ENCODE measurements at regions not wholly inside any gene's neighbourhood (a gene's known extent, or its start where the extent isn't known, plus 50 kb on each side); places are given as distances from the start of the nearest gene placed in this dataset.

DNA sequence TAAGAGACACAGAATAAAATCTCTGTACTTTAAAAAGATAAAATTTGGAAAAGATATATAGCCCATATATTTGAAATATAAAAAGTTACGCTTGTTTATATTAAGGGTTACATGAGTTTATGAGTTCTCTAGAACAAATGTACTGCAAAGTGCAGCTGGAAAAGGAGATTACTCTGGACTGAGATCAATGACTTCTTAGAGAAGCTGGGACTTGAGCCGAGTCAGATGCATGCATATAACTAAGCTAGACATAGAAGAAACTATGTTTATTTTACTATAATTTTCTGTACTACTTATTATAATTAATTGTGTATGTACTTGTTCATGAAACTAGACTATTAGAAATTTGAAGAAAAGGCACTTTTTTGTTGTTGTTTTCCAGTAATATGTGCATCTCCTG lies 170.3 kb upstream of the NXPH2 start:
- intact Hi-C loops (cut with DNase I) = no loop called here
- WGBS, 2 donors = 85 to 89% methylated on average over 2 of the region's 2 CpGs
- no peak for ATAC-seq

GRCh38 chr2:138949517-138949916 lies 169.3 kb upstream of the NXPH2 start:
- ATAC-seq = no peak

More for the DNA sequence above, 170.3 kb upstream of the NXPH2 start:
- no peak for DNase-seq
- Histone ChIP-seq H3K36me3 (no peaks in the 10 kb centered on the region), H3K4me1 (no peaks in the 10 kb centered on the region), H3K4me3 (no peak overlapping the region), H3K9me3 (peaks cover 0 to 3% (median 0%) of the 10 kb centered on the region in 11 donors), H3K27ac (no peak overlapping the region), H3K27me3 (no peaks in the 10 kb centered on the region)
- TF ChIP-seq, protein P1, sequence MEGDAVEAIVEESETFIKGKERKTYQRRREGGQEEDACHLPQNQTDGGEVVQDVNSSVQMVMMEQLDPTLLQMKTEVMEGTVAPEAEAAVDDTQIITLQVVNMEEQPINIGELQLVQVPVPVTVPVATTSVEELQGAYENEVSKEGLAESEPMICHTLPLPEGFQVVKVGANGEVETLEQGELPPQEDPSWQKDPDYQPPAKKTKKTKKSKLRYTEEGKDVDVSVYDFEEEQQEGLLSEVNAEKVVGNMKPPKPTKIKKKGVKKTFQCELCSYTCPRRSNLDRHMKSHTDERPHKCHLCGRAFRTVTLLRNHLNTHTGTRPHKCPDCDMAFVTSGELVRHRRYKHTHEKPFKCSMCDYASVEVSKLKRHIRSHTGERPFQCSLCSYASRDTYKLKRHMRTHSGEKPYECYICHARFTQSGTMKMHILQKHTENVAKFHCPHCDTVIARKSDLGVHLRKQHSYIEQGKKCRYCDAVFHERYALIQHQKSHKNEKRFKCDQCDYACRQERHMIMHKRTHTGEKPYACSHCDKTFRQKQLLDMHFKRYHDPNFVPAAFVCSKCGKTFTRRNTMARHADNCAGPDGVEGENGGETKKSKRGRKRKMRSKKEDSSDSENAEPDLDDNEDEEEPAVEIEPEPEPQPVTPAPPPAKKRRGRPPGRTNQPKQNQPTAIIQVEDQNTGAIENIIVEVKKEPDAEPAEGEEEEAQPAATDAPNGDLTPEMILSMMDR (IDR thresholded peaks at IDR 0.05) = no peak

DNA sequence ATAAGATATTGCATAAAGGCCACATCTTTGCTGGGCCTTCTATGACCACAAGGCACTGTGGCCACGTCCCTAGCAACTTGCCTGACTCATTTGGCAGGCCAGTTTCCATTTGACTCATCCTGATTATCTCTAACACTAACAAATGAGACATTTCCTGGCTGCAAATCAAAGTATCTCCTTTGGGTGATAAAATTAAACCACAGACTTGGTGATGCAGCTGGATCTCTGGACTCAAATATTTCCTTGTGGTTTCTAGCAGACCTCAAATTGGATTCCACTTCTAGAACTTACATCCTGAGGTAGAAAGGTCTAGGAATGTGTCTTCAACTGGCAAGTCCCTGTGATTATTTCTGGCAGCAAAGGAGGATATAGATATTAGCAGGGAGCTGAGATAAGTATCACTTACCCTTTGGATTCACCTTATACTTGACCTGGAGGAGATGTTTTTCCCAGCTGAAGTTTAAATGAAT lies 167.9 kb upstream of the NXPH2 start:
- no peaks in the 10 kb centered on the region for H3K27me3 ChIP-seq
- 0 to 28% methylated on average over 1 of the region's 1 CpG for WGBS, 2 donors
- no peaks in the 10 kb centered on the region for H3K36me3 ChIP-seq
- intact Hi-C loops (cut with DNase I) = no loop called here
- peak in 6 of 8 donors; percentile 28 to 88 (median 68) for ATAC-seq
- H3K27ac ChIP-seq = no peak overlapping the region
- TF ChIP-seq, protein P1 (IDR thresholded peaks at IDR 0.05) = no peak
- peaks cover 0 to 4% (median 0%) of the 10 kb centered on the region in 11 donors for H3K9me3 ChIP-seq
- no peaks in the 10 kb centered on the region for H3K4me1 ChIP-seq
- no peak overlapping the region for H3K4me3 ChIP-seq
- DNase-seq = peak in 1 of 2 donors; percentile 26

More at GRCh38 chr2:138949517-138949916, 169.3 kb upstream of the NXPH2 start:
- Histone ChIP-seq H3K4me1 (no peaks in the 10 kb centered on the region), H3K36me3 (no peaks in the 10 kb centered on the region), H3K27me3 (no peaks in the 10 kb centered on the region), H3K4me3 (no peak overlapping the region), H3K27ac (no peak overlapping the region), H3K9me3 (peaks cover 0 to 3% (median 0%) of the 10 kb centered on the region in 11 donors)
- TF ChIP-seq, protein P1 (IDR thresholded peaks at IDR 0.05) = no peak
- intact Hi-C loops (cut with DNase I) = no loop called here
- 64 to 68% methylated on average over 3 of the region's 3 CpGs for WGBS, 2 donors
- DNase-seq = no peak

DNA sequence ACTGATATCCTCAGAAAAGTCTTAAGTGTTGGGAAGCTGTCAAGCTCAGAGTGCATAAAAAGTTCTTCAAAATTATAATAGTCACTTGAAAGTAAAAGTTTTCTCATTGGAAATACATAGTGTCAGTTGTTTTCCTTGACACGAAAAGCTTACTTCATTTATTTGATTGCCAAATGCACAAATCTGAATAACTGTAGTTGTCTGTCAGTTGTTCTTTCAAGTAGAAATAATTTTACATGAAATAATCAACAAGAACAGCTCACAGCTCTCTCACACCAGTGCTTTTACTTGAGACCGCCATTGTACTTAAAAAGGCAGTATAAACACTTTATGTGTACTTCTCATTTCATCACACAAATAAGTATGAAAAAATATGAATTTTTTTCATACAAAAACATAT lies 163.3 kb upstream of the NXPH2 start:
- Histone ChIP-seq H3K36me3 (no peaks in the 10 kb centered on the region), H3K9me3 (peaks cover 0 to 17% (median 0%) of the 10 kb centered on the region in 11 donors), H3K4me1 (no peaks in the 10 kb centered on the region), H3K27ac (no peak overlapping the region), H3K4me3 (no peak overlapping the region), H3K27me3 (no peaks in the 10 kb centered on the region)
- 84 to 87% methylated on average over 2 of the region's 2 CpGs for WGBS, 2 donors
- ATAC-seq (no peak), DNase-seq (no peak)
- TF ChIP-seq, protein P1 (IDR thresholded peaks at IDR 0.05) = no peak
- intact Hi-C loops (cut with DNase I) = no loop called here
